PFSK-1 (cell line): ENCODE measurements at regions not wholly inside any gene's neighbourhood (a gene's known extent, or its start where the extent isn't known, plus 50 kb on each side); places are given as distances from the start of the nearest gene placed in this dataset.

Source experiments
- POLR2AphosphoS5 ChIP-seq: IDR thresholded peaks from 2 replicates; pipeline ENCODE4 v1.6.1; 2012; ENCODE audit warnings: low read depth, mild to moderate bottlenecking, control low read depth, low read length, moderate library complexity
- REST ChIP-seq, 2 experiments: IDR thresholded peaks; 2 replicates each; pipeline versions ENCODE4 v1.6.1 to v1.8.0; 2011 to 2012; ENCODE audit warnings: low read depth in 2 of 2, low read length in 2 of 2, control low read depth in 1 of 2, inconsistent platforms in 1 of 2, mild to moderate bottlenecking in 1 of 2, moderate library complexity in 1 of 2; ENCODE audit not compliant: insufficient read depth in 1 of 2
- SIN3A ChIP-seq: IDR thresholded peaks from 2 replicates; pipeline ENCODE4 v1.6.1; 2012; ENCODE audit warnings: mild to moderate bottlenecking, low read length, moderate library complexity, borderline replicate concordance; ENCODE audit not compliant: insufficient read depth
- TAF1 ChIP-seq: IDR thresholded peaks from 2 replicates; pipeline ENCODE4 v1.6.1; 2012; ENCODE audit warnings: low read length, control low read depth, borderline replicate concordance; ENCODE audit not compliant: insufficient read depth

- TF ChIP-seq REST (IDR thresholded peaks at IDR 0.05; ENCODE audit: insufficient read depth in 1 of 2, low read depth in 2 of 2, low read length in 2 of 2) (no peak), TAF1 (no peak), POLR2AphosphoS5 (no peak), SIN3A (no peak)
These were observed 111.9 kb upstream of the ARHGAP5 start for GRCh38 chr14:31965071-31965734.
